ENCODE measurements at regions not wholly inside any gene's neighbourhood (a gene's known extent, or its start where the extent isn't known, plus 50 kb on each side); places are given as distances from the start of the nearest gene placed in this dataset.

- Histone ChIP-seq H4K20me1 (replicated peaks in 1 of 2; ENCODE audit: control insufficient read depth in 1 of 2, insufficient read depth in 2 of 2, low read length in 2 of 2) (no peaks in the 10 kb centered on the region), H3K4me3 (ENCODE audit: extremely low read depth in 1 of 4, insufficient read depth in 2 of 4, low read depth in 3 of 4, low read length in 4 of 4) (no peak overlapping the region), H3K4ac (replicated peaks; ENCODE audit: insufficient read length, low read depth, low read length) (no peak overlapping the region), H3K9ac (replicated peaks in 1 of 4; ENCODE audit: extremely low read depth in 1 of 4, low read depth in 3 of 4, low read length in 3 of 4) (no peak overlapping the region), H2AK5ac (ENCODE audit: low read depth, low read length) (no peak overlapping the region), H3K4me2 (ENCODE audit: insufficient read depth in 1 of 2, low read depth in 2 of 2, low read length in 2 of 2) (no peak overlapping the region), H2AFZ (ENCODE audit: low read length) (no peak overlapping the region), H3K14ac (ENCODE audit: insufficient read length) (no peak overlapping the region), H3K79me1 (ENCODE audit: low read depth, low read length) (no peaks in the 10 kb centered on the region), H3K27ac (ENCODE audit: low read depth, low read length) (no peak overlapping the region), H3K4me1 (replicated peaks in 1 of 4; ENCODE audit: control insufficient read depth in 3 of 4, insufficient read depth in 4 of 4, low read length in 3 of 4) (peaks cover 8 to 19% (median 15%) of the 10 kb centered on the region in 4 experiments), H3K18ac (ENCODE audit: extremely low read depth, low read length) (no peak overlapping the region), H3K36me3 (ENCODE audit: control insufficient read depth in 2 of 4, insufficient read depth in 4 of 4, low read length in 3 of 4) (no peaks in the 10 kb centered on the region), H4K91ac (replicated peaks; ENCODE audit: insufficient read length, low read length) (no peak overlapping the region), H2BK15ac (ENCODE audit: low read length) (no peak overlapping the region), H2BK120ac (replicated peaks; ENCODE audit: low read depth, low read length) (peak overlapping the region; percentile 81), H3K56ac (replicated peaks; ENCODE audit: insufficient read length, low read depth, low read length) (no peak overlapping the region), H4K8ac (ENCODE audit: extremely low read depth, insufficient read depth, low read length) (no peak overlapping the region), H2BK12ac (ENCODE audit: low read depth, low read length) (peak overlapping the region; percentile 86; the same call in 1 of the 2 replicates), H3K27me3 (replicated peaks in 1 of 4; ENCODE audit: control insufficient read depth in 3 of 4, extremely low read depth in 1 of 4, insufficient read depth in 3 of 4, low read length in 3 of 4) (no peaks in the 10 kb centered on the region), H3K79me2 (ENCODE audit: control insufficient read depth in 1 of 2, insufficient read depth in 2 of 2, low read length in 2 of 2) (no peaks in the 10 kb centered on the region), H2BK5ac (ENCODE audit: low read depth, low read length) (no peak overlapping the region), H2BK20ac (ENCODE audit: low read length) (no peak overlapping the region), H3K9me3 (ENCODE audit: insufficient read depth in 2 of 2, low read depth in 1 of 2, low read length in 1 of 2) (no peaks in the 10 kb centered on the region), H4K5ac (ENCODE audit: insufficient read length, low read depth, low read length) (no peak overlapping the region), H3K23me2 (ENCODE audit: low read depth, low read length) (no peaks in the 10 kb centered on the region), H3K23ac (ENCODE audit: insufficient read length) (no peak overlapping the region)
- FAIRE-seq (no peak), DNase-seq (ENCODE audit: low read depth in 1 of 2, low spot score in 2 of 2) (no peak)
- 86% methylated on average over 3 of the region's 3 CpGs; no CpG with 5 or more reads in 1 of the 2 experiments for WGBS, 2 experiments (ENCODE audit: extremely low coverage in 1 of 2, insufficient coverage in 1 of 2, insufficient read length in 1 of 2, insufficient replicate concordance in 2 of 2, low coverage in 1 of 2, low lambda C conversion rate in 2 of 2, missing lambda C conversion rate in 1 of 2)
- CTCF ChIA-PET (ENCODE audit: partially characterized antibody), result no interaction called here
- POLR2A ChIA-PET (ENCODE audit: partially characterized antibody), result interaction anchor here (2.9 kb wide), 1 partner anchor 13 kb away, joined by 10 read pairs; no protein-coding TSS in a partner anchor
- TF ChIP-seq SIX5 (IDR thresholded peaks at IDR 0.05; ENCODE audit: low read depth, low read length) (no peak), TAF1 (IDR thresholded peaks at IDR 0.05; ENCODE audit: low read depth, low read length) (no peak), FOSL1 (IDR thresholded peaks at IDR 0.05; ENCODE audit: insufficient read depth, low read depth, low read length) (no peak)
These were observed 87.1 kb downstream of the SPRY4 start for GRCh38 chr5:142237707-142238106.
